ENCODE measurements at regions not wholly inside any gene's neighbourhood (a gene's known extent, or its start where the extent isn't known, plus 50 kb on each side); places are given as distances from the start of the nearest gene placed in this dataset.

GRCh38 chr2:129882476-129882875 lies 97.0 kb upstream of the RAB6C start:
- TF ChIP-seq EZH2 (IDR thresholded peaks at IDR 0.05; ENCODE audit: low read depth): no peak
- no peak for TF ChIP-seq CTCF (conservative IDR thresholded peaks at IDR 0.05)
